GM19023 (cell line): ENCODE measurements at regions not wholly inside any gene's neighbourhood (a gene's known extent, or its start where the extent isn't known, plus 50 kb on each side); places are given as distances from the start of the nearest gene placed in this dataset.
A peak's percentile ranks its signal among the peaks of the same experiment; 100 is the strongest.

Experiments
- ATAC-seq: cut with Tn5 transposase; IDR thresholded peaks from one replicate; pipeline ENCODE4 v1.9.1; 2021; ENCODE audit warnings: mild to moderate bottlenecking, moderate library complexity; ENCODE audit not compliant: unreplicated experiment

GRCh38 chr15:46300716-46301115 lies 665.9 kb downstream of the SQOR start:
- no peak for ATAC-seq

- ATAC-seq: no peak
Observed at GRCh38 chr15:46301291-46301690, 666.5 kb downstream of the SQOR start.

- ATAC-seq: no peak
Observed at GRCh38 chr15:46301826-46302225, 667.0 kb downstream of the SQOR start.

- ATAC-seq: no peak
Observed at GRCh38 chr15:46304321-46304720, 669.5 kb downstream of the SQOR start.

GRCh38 chr15:46307746-46308145 lies 672.9 kb downstream of the SQOR start:
- no peak for ATAC-seq

- no peak for ATAC-seq
Observed at GRCh38 chr15:46309914-46310313, 675.1 kb downstream of the SQOR start.

GRCh38 chr15:46312133-46312740 lies 677.4 kb downstream of the SQOR start:
- ATAC-seq: peak; percentile 96

GRCh38 chr15:46315434-46315833 lies 680.6 kb downstream of the SQOR start:
- no peak for ATAC-seq

GRCh38 chr15:46316024-46316423 lies 681.2 kb downstream of the SQOR start:
- no peak for ATAC-seq

- no peak for ATAC-seq
Observed at GRCh38 chr15:46317029-46317428, 682.2 kb downstream of the SQOR start.

- no peak for ATAC-seq
Observed at GRCh38 chr15:46322753-46323152, 687.9 kb downstream of the SQOR start.

- no peak for ATAC-seq
Observed at GRCh38 chr15:46326173-46326572, 691.3 kb downstream of the SQOR start.

- no peak for ATAC-seq
Observed at GRCh38 chr15:46328821-46329220, 694.0 kb downstream of the SQOR start.

GRCh38 chr15:46329876-46330275 lies 695.0 kb downstream of the SQOR start:
- ATAC-seq: no peak

GRCh38 chr15:46331546-46331945 lies 696.7 kb downstream of the SQOR start:
- no peak for ATAC-seq

- ATAC-seq: no peak
Observed at GRCh38 chr15:46343196-46343935, 708.5 kb downstream of the SQOR start.

- no peak for ATAC-seq
Observed at GRCh38 chr15:46344115-46344724, 709.4 kb downstream of the SQOR start.

- ATAC-seq: no peak
Observed at GRCh38 chr15:46344915-46345314, 710.1 kb downstream of the SQOR start.

GRCh38 chr15:46354443-46354842 lies 719.6 kb downstream of the SQOR start:
- ATAC-seq: no peak

GRCh38 chr15:46365572-46365971 lies 730.7 kb downstream of the SQOR start:
- no peak for ATAC-seq

- ATAC-seq: no peak
Observed at GRCh38 chr15:46366360-46367007, 731.7 kb downstream of the SQOR start.

- no peak for ATAC-seq
Observed at GRCh38 chr15:46383978-46384377, 749.1 kb downstream of the SQOR start.
